B cell (primary cell): ENCODE measurements at regions not wholly inside any gene's neighbourhood (a gene's known extent, or its start where the extent isn't known, plus 50 kb on each side); places are given as distances from the start of the nearest gene placed in this dataset.

Experiments used
- CTCF ChIP-seq: fragments of 200-600 bp; IDR thresholded peaks from one replicate; pipeline ENCODE4 v1.8.0; 2022; ENCODE audit warnings: antibody characterized with exemption, mild to moderate bottlenecking
- EZH2 ChIP-seq: IDR thresholded peaks from 2 replicates; pipeline ENCODE4 v1.6.1; 2012; ENCODE audit warnings: borderline replicate concordance, low read depth, mild to moderate bottlenecking, moderate library complexity, low read length; ENCODE audit not compliant: insufficient read depth, poor library complexity, severe bottlenecking

GRCh38 chr3:106610362-106610959 is 741.6 kb upstream of the CBLB start:
- TF ChIP-seq CTCF: no peak
- TF ChIP-seq EZH2: no peak
